ENCODE measurements at regions not wholly inside any gene's neighbourhood (a gene's known extent, or its start where the extent isn't known, plus 50 kb on each side); places are given as distances from the start of the nearest gene placed in this dataset.

- no peak for DNase-seq
Observed at GRCh38 chr17:14873996-14874395, 391.1 kb downstream of the PMP22 start.

DNA sequence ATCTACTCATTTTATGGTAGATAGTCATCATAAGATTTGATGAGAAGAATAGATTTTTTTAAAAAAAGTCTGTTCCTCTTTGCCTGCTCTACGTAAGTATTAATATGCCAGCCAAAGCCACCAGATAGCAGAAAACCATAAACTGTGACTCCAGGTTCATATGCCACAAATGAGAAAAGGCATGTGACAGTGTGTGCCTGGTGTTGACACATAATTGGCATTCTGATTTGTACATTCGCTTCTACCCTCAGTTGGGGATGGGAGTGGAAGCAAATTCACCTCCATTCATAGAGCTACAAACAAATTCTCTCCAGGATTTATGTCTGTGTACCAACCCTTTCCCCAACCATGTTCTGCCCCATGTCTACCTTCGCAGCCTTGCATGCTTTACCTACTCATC lies 391.6 kb downstream of the PMP22 start:
- no peak for DNase-seq

- DNase-seq, result no peak
Observed at GRCh38 chr17:14871921-14872320, 393.2 kb downstream of the PMP22 start.

DNA sequence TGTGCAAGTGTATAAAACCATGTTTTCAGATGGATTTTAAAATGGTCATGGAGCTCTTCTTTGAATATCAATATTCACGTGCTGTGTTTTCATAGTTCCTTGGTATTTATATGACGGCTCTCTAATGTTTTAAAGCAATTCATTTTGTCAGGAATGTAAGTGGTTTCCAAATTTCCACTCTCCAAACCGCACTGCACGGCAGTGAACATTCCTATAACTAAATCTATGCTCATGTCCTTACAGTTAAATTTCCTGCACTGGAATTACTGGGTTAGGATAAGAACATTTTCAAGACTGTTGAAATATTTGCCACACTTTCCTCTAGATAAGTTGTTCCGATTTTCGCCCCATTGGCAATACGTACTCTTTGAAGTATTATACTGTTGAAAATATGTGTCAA lies 398.9 kb downstream of the PMP22 start:
- no peak for DNase-seq

DNA sequence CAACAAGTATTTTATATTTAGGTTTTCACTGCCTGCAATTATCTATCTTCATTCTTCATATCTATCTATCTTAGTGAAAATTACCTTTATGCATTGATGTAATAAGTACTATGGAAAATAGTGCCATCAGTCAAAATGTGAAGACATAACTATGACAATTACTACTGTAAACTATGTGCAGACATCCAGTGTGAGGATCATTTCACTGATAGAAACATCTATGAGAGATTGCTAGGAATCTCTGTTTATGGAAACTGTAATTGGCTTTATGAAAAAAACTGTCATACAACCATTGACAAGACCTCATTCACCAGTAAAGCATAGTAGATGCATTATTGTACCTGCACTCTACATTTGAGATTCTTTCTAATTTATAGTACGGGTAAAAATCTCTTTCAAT lies 401.0 kb downstream of the PMP22 start:
- no peak for DNase-seq

DNA sequence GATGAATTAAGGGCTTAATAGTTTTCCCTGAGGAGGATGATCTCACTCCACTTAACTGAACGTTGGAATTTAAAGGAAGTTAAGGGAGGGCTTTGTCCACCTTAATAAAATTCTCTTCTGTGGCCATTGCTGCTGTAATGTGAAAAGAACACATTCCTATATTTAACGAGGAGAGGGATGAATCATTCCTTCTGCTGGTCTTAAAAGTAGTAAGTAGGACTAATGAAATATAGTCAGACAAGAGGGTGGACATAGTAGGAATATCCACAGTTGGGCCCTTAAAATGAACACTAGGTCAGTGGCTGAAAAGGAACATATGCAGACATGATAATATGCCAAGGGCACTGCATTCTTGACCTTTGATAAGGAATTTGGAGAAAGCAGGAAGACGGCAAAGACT lies 405.6 kb downstream of the PMP22 start:
- DNase-seq, result no peak

GRCh38 chr17:14856176-14856575 lies 408.9 kb downstream of the PMP22 start:
- no peak for DNase-seq

GRCh38 chr17:14854691-14855090 lies 410.4 kb downstream of the PMP22 start:
- DNase-seq, result no peak

GRCh38 chr17:14845591-14846281 lies 419.4 kb downstream of the PMP22 start:
- no peak for DNase-seq

DNA sequence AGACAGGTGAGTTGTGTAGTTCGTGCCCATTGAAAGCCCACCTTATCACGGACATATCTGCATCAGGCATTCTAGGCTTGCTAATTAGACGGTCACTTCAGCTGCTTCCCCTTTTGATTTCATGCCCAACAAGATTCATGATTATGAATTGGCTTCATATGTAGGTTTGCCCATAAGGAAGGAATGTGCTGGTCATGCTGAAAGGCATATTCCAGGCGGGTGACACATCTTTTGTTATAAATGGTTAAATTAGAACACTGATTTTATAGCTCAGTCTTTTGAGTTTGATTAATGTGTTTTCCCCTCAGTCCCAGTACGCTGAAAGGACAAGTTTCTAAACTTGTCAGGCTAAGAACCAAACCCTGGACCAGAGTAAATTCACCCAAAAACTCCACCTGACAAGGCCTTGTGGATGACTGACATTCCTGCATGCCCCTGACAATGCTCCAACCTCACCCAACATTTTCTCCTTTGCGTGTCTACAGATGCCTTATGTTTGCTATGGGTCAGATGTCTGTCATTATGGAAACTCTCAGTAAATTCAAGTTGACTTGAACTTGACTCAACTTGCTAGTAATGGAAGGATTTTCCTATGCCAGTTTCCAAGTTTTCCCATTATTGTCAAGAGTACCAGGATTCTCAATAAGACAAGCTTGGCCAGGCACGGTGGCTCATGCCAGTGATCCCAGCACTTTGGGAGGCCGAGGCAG lies 421.9 kb downstream of the PMP22 start:
- no peak for DNase-seq

DNA sequence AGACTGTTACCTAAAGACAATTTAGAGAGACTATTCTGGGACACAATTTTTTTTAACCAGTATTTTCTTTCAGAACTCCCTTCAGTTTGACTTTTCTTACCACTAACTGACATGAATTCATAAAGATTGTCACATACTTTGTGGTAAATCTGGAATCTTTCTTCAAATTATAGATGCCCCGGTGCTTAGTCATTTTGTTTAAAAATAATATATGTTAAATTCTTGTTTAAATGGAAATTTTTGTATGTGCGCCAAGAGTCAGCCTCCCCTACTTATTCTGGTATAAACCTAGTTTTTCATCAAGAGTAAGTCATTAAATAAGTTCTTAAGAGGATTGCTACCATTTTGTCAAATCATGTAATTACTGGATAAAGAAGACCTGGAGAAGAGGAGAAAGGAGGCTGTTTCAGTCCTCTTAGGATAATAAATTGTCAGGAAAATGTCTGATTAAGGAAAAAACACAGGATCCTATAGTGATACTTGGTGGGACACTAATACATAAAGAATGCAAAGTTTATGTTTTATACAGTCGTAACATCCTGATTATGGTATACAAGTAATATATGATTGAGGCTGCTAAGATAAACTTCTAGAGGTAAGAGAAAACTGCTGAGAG lies 424.4 kb downstream of the PMP22 start:
- DNase-seq, result no peak

DNA sequence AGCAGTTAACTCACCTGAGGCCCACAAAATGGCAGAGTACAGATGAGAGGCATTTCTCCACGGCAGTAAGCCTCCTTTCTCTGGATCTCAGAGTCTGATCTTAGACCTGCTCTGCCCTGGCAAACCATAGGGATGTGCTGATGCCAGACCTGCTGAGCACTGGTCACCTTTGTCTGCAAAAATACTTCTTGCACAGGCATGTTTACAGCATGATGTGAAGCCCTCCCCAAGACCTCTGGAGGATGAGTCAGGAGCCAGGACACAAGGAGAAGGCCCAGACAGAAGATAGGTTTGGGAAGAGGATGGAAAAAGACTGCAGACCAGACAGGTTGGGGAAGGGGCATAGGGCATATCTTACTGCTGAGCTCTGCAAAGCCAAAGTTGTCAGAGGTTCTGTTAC lies 426.6 kb downstream of the PMP22 start:
- no peak for DNase-seq

- DNase-seq, result no peak
Observed at GRCh38 chr17:14833201-14833785, 431.8 kb downstream of the PMP22 start.

DNA sequence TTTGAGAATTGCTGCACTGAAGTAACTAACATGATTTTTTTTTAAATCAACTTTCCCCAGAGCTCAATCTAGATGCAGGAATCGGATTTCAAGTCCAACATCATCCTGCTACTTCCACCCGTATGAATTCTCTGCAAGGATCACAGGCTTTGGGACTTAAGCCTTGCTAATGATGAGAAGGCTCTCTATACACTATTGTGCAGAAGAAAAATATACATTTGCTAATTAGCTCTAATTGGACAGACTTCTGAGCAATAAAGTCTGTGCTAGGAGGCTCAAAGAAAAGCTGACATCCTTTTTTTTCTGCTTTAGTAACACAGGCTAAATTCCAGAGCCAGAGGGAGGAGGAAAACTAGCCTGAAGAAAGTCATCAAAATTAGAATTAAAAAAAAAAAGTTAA lies 433.6 kb downstream of the PMP22 start:
- DNase-seq, result no peak

- DNase-seq, result no peak
Observed at GRCh38 chr17:14827396-14827919, 437.7 kb downstream of the PMP22 start.

- no peak for DNase-seq
Observed at GRCh38 chr17:14826358-14826757, 438.8 kb downstream of the PMP22 start.

- no peak for DNase-seq
Observed at GRCh38 chr17:14818469-14818868, 446.7 kb downstream of the PMP22 start.

GRCh38 chr17:14815079-14815478 lies 450.0 kb downstream of the PMP22 start:
- DNase-seq, result no peak

GRCh38 chr17:14813649-14814370 lies 451.3 kb downstream of the PMP22 start:
- DNase-seq, result no peak

- no peak for DNase-seq
Observed at GRCh38 chr17:14808425-14808824, 456.7 kb downstream of the PMP22 start.

GRCh38 chr17:14805348-14805747 lies 459.8 kb downstream of the PMP22 start:
- no peak for DNase-seq

DNA sequence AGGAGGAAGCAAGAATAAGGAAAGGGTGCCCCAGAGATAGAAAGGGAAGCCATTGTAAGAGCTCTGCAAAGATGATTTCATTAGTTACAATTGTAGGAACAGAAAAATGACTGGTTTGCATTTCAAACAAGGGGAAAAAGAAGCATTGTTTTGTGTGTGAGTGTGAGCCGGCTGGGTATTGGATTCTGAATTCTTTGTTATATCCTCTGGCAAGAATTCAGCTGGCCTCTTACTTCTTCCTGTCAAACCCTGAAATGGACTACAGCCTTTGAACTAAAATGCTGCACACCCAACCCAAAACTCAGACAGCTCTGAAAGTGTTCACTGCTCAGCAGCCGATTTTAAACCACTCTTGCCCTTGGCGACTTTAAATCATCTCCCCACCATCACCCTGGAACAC lies 461.3 kb downstream of the PMP22 start:
- no peak for DNase-seq

- no peak for DNase-seq
Observed at GRCh38 chr17:14797801-14798200, 467.3 kb downstream of the PMP22 start.

Data from kidney glomerular epithelial cell (primary cell).